Astrocyte (in vitro differentiated cells and primary cell): ENCODE measurements at regions not wholly inside any gene's neighbourhood (a gene's known extent, or its start where the extent isn't known, plus 50 kb on each side); places are given as distances from the start of the nearest gene placed in this dataset.

ENCODE experiments used
- DNase-seq: peaks from one replicate; pipeline ENCODE4 v3.0.0-alpha.2; 2010; ENCODE audit warnings: low read depth
- FAIRE-seq: peaks from 2 replicates; lab custom pipeline; 2011; peaks lifted over from hg19 to GRCh38; lab: Jason Lieb, UNC
- H2AFZ ChIP-seq: 2 replicates; pipeline ENCODE4 v1.6.0; 2012; ENCODE audit warnings: low read depth, low read length, inconsistent platforms
- H3K27ac ChIP-seq: 2 replicates; pipeline ENCODE4 v1.5.1; 2011; ENCODE audit warnings: low read depth, low read length, inconsistent platforms
- H3K27me3 ChIP-seq: 2 replicates; pipeline ENCODE4 v1.6.0; 2011; ENCODE audit warnings: low read length, inconsistent platforms; ENCODE audit not compliant: insufficient read depth
- H3K36me3 ChIP-seq: 2 replicates; pipeline ENCODE4 v1.5.1; 2011; ENCODE audit warnings: low read length, inconsistent platforms; ENCODE audit not compliant: insufficient read depth
- H3K4me1 ChIP-seq: 2 replicates; pipeline ENCODE4 v1.5.1; 2011; ENCODE audit warnings: low read length, inconsistent platforms; ENCODE audit not compliant: insufficient read depth
- H3K4me2 ChIP-seq: 2 replicates; pipeline ENCODE4 v1.6.0; 2012; ENCODE audit warnings: low read length, inconsistent platforms
- H3K4me3 ChIP-seq: 2 replicates; pipeline ENCODE4 v1.5.1; 2011; ENCODE audit warnings: low read depth, mild to moderate bottlenecking, low read length, inconsistent platforms; ENCODE audit not compliant: insufficient read depth
- H3K79me2 ChIP-seq: 2 replicates; pipeline ENCODE4 v1.6.0; 2012; ENCODE audit warnings: mild to moderate bottlenecking, low read length, inconsistent platforms; ENCODE audit not compliant: insufficient read depth
- H3K9ac ChIP-seq: 2 replicates; pipeline ENCODE4 v1.6.0; 2012; ENCODE audit warnings: mild to moderate bottlenecking, low read length, inconsistent platforms
- H3K9me3 ChIP-seq: 2 replicates; pipeline ENCODE4 v1.5.1; 2012; ENCODE audit warnings: low read depth, mild to moderate bottlenecking, low read length, inconsistent platforms; ENCODE audit not compliant: insufficient read depth
- H4K20me1 ChIP-seq: 2 replicates; pipeline ENCODE4 v1.6.0; 2012; ENCODE audit warnings: low read length, inconsistent platforms; ENCODE audit not compliant: insufficient read depth
- H3K27ac Mint-ChIP-seq: one replicate; pipeline ENCODE4 v1.8.0; 2021; ENCODE audit warnings: mild to moderate bottlenecking, mixed read lengths; ENCODE audit not compliant: unreplicated experiment
- H3K27me3 Mint-ChIP-seq: one replicate; pipeline ENCODE4 v1.8.0; 2021; ENCODE audit warnings: low read depth, mixed read lengths; ENCODE audit not compliant: unreplicated experiment
- H3K36me3 Mint-ChIP-seq: one replicate; pipeline ENCODE4 v1.8.0; 2021; ENCODE audit warnings: low read depth, mixed read lengths; ENCODE audit not compliant: unreplicated experiment
- H3K4me1 Mint-ChIP-seq: one replicate; pipeline ENCODE4 v1.8.0; 2021; ENCODE audit warnings: low read depth, mixed read lengths; ENCODE audit not compliant: unreplicated experiment
- H3K4me3 Mint-ChIP-seq: one replicate; pipeline ENCODE4 v1.8.0; 2021; ENCODE audit warnings: mild to moderate bottlenecking, moderate library complexity, mixed read lengths; ENCODE audit not compliant: unreplicated experiment
- H3K9me3 Mint-ChIP-seq: one replicate; pipeline ENCODE4 v1.8.0; 2021; ENCODE audit warnings: mild to moderate bottlenecking, mixed read lengths; ENCODE audit not compliant: unreplicated experiment
- CTCF ChIP-seq: IDR thresholded peaks from 2 replicates; pipeline ENCODE4 v1.5.1; 2011; ENCODE audit warnings: low read depth, mild to moderate bottlenecking, inconsistent platforms, low read length, moderate library complexity; ENCODE audit not compliant: insufficient read depth
- EZH2 ChIP-seq: IDR thresholded peaks from 2 replicates; pipeline ENCODE4 v1.6.1; 2012; ENCODE audit warnings: mild to moderate bottlenecking, low read length, inconsistent platforms; ENCODE audit not compliant: insufficient read depth

GRCh38 chr3:13266005-13266404 is 154.1 kb downstream of the NUP210 start:
- Histone ChIP-seq H3K79me2 (no peaks in the 10 kb centered on the region), H3K36me3 (no peaks in the 10 kb centered on the region), H4K20me1 (no peaks in the 10 kb centered on the region), H2AFZ (no peak overlapping the region), H3K9me3 (no peaks in the 10 kb centered on the region), H3K9ac (no peak overlapping the region), H3K4me1 (no peaks in the 10 kb centered on the region), H3K4me2 (no peak overlapping the region), H3K27me3 (peaks cover 2% of the 10 kb centered on the region), H3K4me3 (no peak overlapping the region), H3K27ac (no peak overlapping the region)
- no peak for DNase-seq
- TF ChIP-seq EZH2 (no peak), CTCF (no peak)
- no peak for FAIRE-seq
- Mint-ChIP-seq H3K9me3 (peaks cover 12% of the 10 kb centered on the region), H3K4me1 (peaks cover 10% of the 10 kb centered on the region), H3K27me3 (peaks cover 4% of the 10 kb centered on the region), H3K27ac (no peak overlapping the region), H3K4me3 (no peak overlapping the region), H3K36me3 (peaks cover 7% of the 10 kb centered on the region)

- Histone ChIP-seq H3K79me2 (no peaks in the 10 kb centered on the region), H3K4me1 (no peaks in the 10 kb centered on the region), H4K20me1 (no peaks in the 10 kb centered on the region), H3K27ac (no peak overlapping the region), H3K36me3 (no peaks in the 10 kb centered on the region), H3K4me2 (no peak overlapping the region), H2AFZ (no peak overlapping the region), H3K9me3 (no peaks in the 10 kb centered on the region), H3K27me3 (peaks cover 2% of the 10 kb centered on the region), H3K4me3 (no peak overlapping the region), H3K9ac (no peak overlapping the region)
- Mint-ChIP-seq H3K27me3 (peaks cover 4% of the 10 kb centered on the region), H3K4me1 (peaks cover 10% of the 10 kb centered on the region), H3K9me3 (peaks cover 8% of the 10 kb centered on the region), H3K36me3 (peaks cover 7% of the 10 kb centered on the region), H3K27ac (no peak overlapping the region), H3K4me3 (no peak overlapping the region)
- no peak for FAIRE-seq
- DNase-seq: no peak
- TF ChIP-seq EZH2 (no peak), CTCF (no peak)
Measured at GRCh38 chr3:13265507-13265906, 154.6 kb downstream of the NUP210 start.

GRCh38 chr3:13265016-13265415 is 155.1 kb downstream of the NUP210 start:
- no peaks in the 10 kb centered on the region for H3K4me1 ChIP-seq
- FAIRE-seq (no peak), DNase-seq (no peak)
- TF ChIP-seq CTCF: no peak
- no peak overlapping the region for H3K4me2 ChIP-seq
- Mint-ChIP-seq H3K27ac (no peak overlapping the region), H3K4me1 (peaks cover 10% of the 10 kb centered on the region), H3K36me3 (peaks cover 3% of the 10 kb centered on the region), H3K4me3 (no peak overlapping the region), H3K27me3 (peaks cover 4% of the 10 kb centered on the region), H3K9me3 (peaks cover 8% of the 10 kb centered on the region)
- no peaks in the 10 kb centered on the region for H3K9me3 ChIP-seq
- peaks cover 2% of the 10 kb centered on the region for H3K27me3 ChIP-seq
- H3K9ac ChIP-seq: no peak overlapping the region
- H3K27ac ChIP-seq: no peak overlapping the region
- H4K20me1 ChIP-seq: no peaks in the 10 kb centered on the region
- no peaks in the 10 kb centered on the region for H3K36me3 ChIP-seq
- no peak overlapping the region for H3K4me3 ChIP-seq
- H2AFZ ChIP-seq: no peak overlapping the region
- no peaks in the 10 kb centered on the region for H3K79me2 ChIP-seq
